WERI-Rb-1 (cell line): ENCODE measurements at regions not wholly inside any gene's neighbourhood (a gene's known extent, or its start where the extent isn't known, plus 50 kb on each side); places are given as distances from the start of the nearest gene placed in this dataset.
"Not testable (repeated sequence)": the region's sequence is repeated elsewhere in the genome, so short reads cannot be mapped to it uniquely, and the experiment has no call there.

Experiments
- DNase-seq: peaks from one replicate; pipeline ENCODE4 v3.0.0-alpha.2; 2020
- H3K27ac ChIP-seq: fragments of 250-450 bp; sonication (Bioruptor Pico); 2 replicates; pipeline ENCODE4 v1.5.1; 2020; ENCODE audit warnings: mild to moderate bottlenecking, moderate library complexity
- H3K27me3 ChIP-seq: fragments of 250-450 bp; sonication (Bioruptor Pico); 2 replicates; pipeline ENCODE4 v1.5.1; 2021; ENCODE audit warnings: mild to moderate bottlenecking, low read depth, moderate library complexity; ENCODE audit not compliant: insufficient read depth, severe bottlenecking
- H3K36me3 ChIP-seq: fragments of 250-450 bp; sonication (Bioruptor Pico); 2 replicates; pipeline ENCODE4 v1.5.1; 2020; ENCODE audit warnings: mild to moderate bottlenecking, moderate library complexity
- H3K4me3 ChIP-seq: 2 replicates; pipeline ENCODE4 v1.5.1; 2011; ENCODE audit warnings: low read depth, mild to moderate bottlenecking, control low read depth, low read length
- H3K9me3 ChIP-seq: fragments of 250-450 bp; sonication (Bioruptor Pico); 2 replicates; pipeline ENCODE4 v1.5.1; 2021; ENCODE audit warnings: mild to moderate bottlenecking, moderate library complexity; ENCODE audit not compliant: severe bottlenecking
- TF ChIP-seq, protein P1 (sequence below): IDR thresholded peaks from 2 replicates; pipeline ENCODE4 v1.5.1; 2011; ENCODE audit warnings: low read depth, mild to moderate bottlenecking, control low read depth, inconsistent platforms, low read length

GRCh38 chr13:89502286-89502685 is 1831.1 kb downstream of the SLITRK5 start:
- Histone ChIP-seq H3K4me3 (no peak overlapping the region), H3K36me3 (no peaks in the 10 kb centered on the region), H3K9me3 (no peaks in the 10 kb centered on the region), H3K27me3 (no peaks in the 10 kb centered on the region), H3K27ac (no peak overlapping the region)
- DNase-seq, result no peak
- TF ChIP-seq, protein P1, sequence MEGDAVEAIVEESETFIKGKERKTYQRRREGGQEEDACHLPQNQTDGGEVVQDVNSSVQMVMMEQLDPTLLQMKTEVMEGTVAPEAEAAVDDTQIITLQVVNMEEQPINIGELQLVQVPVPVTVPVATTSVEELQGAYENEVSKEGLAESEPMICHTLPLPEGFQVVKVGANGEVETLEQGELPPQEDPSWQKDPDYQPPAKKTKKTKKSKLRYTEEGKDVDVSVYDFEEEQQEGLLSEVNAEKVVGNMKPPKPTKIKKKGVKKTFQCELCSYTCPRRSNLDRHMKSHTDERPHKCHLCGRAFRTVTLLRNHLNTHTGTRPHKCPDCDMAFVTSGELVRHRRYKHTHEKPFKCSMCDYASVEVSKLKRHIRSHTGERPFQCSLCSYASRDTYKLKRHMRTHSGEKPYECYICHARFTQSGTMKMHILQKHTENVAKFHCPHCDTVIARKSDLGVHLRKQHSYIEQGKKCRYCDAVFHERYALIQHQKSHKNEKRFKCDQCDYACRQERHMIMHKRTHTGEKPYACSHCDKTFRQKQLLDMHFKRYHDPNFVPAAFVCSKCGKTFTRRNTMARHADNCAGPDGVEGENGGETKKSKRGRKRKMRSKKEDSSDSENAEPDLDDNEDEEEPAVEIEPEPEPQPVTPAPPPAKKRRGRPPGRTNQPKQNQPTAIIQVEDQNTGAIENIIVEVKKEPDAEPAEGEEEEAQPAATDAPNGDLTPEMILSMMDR, result no peak

DNA sequence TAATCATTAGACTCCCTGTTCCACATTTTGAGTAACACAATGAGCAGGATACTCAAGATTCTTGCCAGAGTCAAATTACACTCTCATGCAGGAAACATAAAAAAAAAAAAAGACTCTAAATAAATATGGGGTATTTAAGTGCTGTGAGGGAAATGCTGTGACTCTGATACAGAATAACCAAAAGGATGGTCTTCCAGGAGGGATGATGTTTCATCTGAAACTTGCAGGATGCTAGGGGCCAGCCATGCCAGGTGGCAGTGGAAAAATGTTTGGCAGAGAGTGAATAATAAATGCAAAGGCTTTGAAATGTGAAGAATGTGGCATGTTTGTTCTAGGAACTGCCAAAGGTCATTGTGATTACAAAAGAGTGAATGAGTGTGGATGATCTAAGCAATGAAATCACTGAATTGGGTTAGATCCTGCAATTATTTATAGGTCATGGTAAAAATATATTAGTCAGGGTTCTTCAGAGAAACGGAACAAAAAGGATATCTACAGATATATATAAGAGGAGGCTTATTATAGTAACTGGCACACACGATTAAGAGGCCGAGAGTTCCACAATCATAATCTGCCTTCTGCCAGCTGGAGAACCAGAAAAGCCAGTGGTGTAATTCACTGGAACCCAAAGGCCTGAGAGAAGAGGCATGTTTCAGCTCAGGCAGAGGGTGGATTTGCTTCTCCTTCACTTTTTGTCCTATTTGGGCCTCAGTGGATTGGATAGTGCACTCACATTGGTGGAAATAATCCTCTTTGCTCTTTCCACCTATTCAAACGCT is 1832.8 kb upstream of the MIR17HG start:
- Histone ChIP-seq H3K27ac (no peak overlapping the region), H3K27me3 (no peaks in the 10 kb centered on the region), H3K9me3 (peaks cover 4% of the 10 kb centered on the region), H3K36me3 (no peaks in the 10 kb centered on the region), H3K4me3 (no peak overlapping the region)
- DNase-seq, result peak; percentile 42
- TF ChIP-seq, protein P1, result no peak

GRCh38 chr13:89515948-89516347 is 1831.5 kb upstream of the MIR17HG start:
- H3K27ac ChIP-seq, result no peak overlapping the region
- peaks cover 4% of the 10 kb centered on the region for H3K9me3 ChIP-seq
- TF ChIP-seq, protein P1, result no peak
- DNase-seq, result no peak
- H3K27me3 ChIP-seq, result no peaks in the 10 kb centered on the region
- H3K4me3 ChIP-seq, result no peak overlapping the region
- H3K36me3 ChIP-seq, result no peaks in the 10 kb centered on the region

DNA sequence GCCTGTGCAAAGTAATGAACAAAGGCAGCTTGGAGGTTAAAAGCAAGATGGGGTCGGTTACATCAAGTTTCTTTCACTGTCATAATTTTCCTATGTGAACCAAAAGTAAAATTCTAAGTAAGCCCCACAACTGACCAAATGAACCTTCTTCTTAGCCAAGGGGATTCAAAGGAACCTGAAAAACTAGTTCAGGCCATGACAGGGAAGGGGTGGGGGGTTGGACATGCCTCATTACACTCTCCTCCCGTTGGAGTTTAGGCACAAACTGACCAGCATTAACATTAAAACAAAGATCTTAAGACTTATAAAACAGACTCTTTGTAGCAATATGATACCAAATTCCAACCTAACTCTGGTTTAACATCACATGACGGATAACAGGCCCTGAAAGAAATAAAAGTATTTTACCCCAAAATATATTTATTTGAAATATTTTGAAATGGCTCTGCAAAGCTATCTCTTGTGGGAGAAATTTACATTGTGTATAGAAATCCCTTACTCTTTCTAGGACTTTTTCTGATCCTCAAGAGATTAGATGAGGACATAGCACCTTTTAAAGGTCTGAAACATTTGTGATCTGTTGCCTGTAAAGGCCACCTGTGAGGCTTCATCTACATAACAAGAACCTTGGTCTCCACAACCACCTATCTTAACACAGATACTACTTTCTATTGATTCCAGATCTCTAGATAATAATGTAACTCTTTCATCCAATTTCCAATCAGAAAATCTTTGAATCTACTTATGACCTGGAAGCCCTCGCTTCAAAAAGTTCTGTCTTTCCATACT is 1829.0 kb upstream of the MIR17HG start:
- no peaks in the 10 kb centered on the region for H3K36me3 ChIP-seq
- no peak overlapping the region for H3K4me3 ChIP-seq
- no peaks in the 10 kb centered on the region for H3K27me3 ChIP-seq
- H3K9me3 ChIP-seq, result no peaks in the 10 kb centered on the region
- no peak overlapping the region for H3K27ac ChIP-seq
- DNase-seq, result no peak
- TF ChIP-seq, protein P1, result no peak

GRCh38 chr13:89520468-89520867 is 1827.0 kb upstream of the MIR17HG start:
- TF ChIP-seq, protein P1, result no peak
- no peak overlapping the region for H3K27ac ChIP-seq
- no peak for DNase-seq
- no peaks in the 10 kb centered on the region for H3K27me3 ChIP-seq
- no peaks in the 10 kb centered on the region for H3K9me3 ChIP-seq
- no peak overlapping the region for H3K4me3 ChIP-seq
- no peaks in the 10 kb centered on the region for H3K36me3 ChIP-seq

- H3K27me3 ChIP-seq, H3K27ac ChIP-seq, H3K9me3 ChIP-seq, H3K36me3 ChIP-seq, H3K4me3 ChIP-seq, DNase-seq: not testable (repeated sequence)
These were observed 1825.8 kb upstream of the MIR17HG start for GRCh38 chr13:89521672-89522071.
